ENCODE measurements at regions not wholly inside any gene's neighbourhood (a gene's known extent, or its start where the extent isn't known, plus 50 kb on each side); places are given as distances from the start of the nearest gene placed in this dataset.

DNA sequence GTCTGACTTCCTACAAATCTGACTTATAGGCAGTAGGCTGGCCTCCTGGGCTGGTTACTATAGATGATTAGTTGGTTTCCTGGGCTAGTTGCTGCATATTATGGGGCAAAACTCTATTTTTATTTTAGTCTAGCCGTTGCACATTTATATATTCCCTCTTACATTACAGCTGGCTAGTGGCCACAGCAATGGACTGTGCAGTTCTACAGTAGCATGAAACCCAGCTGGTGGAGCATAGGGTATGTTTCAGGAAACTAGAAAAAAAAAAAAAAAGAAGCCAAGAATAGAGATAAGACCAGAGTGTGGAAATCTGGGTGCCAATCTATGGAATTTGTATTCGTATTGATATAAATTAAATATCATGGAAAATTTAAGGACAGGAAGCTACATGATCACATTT, 304.4 kb upstream of the NBEA start:
- H3K4me3 ChIP-seq (ENCODE audit: low read depth, low read length), result no peak overlapping the region
- TF ChIP-seq, protein P1, sequence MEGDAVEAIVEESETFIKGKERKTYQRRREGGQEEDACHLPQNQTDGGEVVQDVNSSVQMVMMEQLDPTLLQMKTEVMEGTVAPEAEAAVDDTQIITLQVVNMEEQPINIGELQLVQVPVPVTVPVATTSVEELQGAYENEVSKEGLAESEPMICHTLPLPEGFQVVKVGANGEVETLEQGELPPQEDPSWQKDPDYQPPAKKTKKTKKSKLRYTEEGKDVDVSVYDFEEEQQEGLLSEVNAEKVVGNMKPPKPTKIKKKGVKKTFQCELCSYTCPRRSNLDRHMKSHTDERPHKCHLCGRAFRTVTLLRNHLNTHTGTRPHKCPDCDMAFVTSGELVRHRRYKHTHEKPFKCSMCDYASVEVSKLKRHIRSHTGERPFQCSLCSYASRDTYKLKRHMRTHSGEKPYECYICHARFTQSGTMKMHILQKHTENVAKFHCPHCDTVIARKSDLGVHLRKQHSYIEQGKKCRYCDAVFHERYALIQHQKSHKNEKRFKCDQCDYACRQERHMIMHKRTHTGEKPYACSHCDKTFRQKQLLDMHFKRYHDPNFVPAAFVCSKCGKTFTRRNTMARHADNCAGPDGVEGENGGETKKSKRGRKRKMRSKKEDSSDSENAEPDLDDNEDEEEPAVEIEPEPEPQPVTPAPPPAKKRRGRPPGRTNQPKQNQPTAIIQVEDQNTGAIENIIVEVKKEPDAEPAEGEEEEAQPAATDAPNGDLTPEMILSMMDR (IDR thresholded peaks at IDR 0.05; ENCODE audit: low read depth, low read length), result no peak

DNA sequence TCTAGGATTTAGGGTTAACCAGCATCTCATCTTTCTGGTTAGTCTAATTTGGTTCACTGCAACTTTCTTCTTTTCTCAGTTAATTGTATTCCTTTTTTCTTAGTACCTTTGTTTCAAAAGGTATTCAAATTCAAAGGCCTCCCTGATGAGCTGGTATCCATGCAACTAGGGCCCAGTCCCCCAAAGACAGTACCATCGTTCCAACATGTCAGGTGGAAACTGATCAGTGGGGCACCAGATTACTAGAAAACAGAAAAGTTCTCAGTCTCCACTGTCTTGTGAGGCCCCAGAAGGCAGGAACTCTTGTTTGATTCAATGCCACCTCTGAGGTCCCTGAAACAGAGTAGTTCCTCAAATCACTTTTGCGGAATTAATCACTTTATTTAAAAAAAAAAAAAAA, 303.2 kb upstream of the NBEA start:
- no peak overlapping the region for H3K4me3 ChIP-seq (ENCODE audit: low read depth, low read length)
- TF ChIP-seq, protein P1 (IDR thresholded peaks at IDR 0.05; ENCODE audit: low read depth, low read length), result no peak

DNA sequence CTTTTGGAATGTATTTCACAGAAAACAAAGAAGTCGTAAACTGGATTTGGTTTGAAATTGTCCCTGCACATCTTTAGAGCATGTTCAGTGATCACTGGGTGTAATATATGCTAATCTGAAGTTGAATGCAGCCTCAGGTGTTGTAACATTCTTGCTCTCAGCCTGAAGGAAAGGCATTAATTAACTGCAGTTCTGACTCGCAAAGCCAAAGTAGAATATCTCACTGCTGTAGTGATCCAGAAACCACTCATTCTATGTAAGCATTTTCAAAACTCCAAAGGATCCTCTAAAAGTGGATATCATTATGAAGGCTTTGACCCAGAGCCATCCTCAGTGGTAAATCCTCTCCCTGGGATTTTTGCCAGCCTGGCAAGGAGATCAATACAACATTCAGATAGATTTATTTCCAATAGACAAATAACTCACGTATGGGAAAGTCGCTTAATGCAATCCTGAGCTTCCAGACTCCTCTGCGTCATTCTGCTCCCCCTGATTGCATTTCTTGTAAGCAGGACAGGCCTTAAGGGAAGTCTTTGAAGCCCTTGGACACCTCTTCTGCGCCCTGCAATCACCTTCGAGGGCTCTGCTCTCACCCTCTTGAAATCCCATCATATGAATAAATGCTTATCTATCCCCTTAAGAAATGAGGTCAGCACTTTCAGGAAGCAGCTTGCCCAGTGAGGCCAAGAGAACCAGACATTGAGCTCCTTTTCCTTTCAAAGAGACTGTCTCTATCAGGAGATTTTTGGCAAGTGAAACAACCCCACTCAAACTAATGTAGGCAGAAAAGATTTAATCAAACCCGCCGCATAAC, 301.7 kb upstream of the NBEA start:
- no peak overlapping the region for H3K4me3 ChIP-seq (ENCODE audit: low read depth, low read length)
- TF ChIP-seq, protein P1 (IDR thresholded peaks at IDR 0.05; ENCODE audit: low read depth, low read length), result no peak

DNA sequence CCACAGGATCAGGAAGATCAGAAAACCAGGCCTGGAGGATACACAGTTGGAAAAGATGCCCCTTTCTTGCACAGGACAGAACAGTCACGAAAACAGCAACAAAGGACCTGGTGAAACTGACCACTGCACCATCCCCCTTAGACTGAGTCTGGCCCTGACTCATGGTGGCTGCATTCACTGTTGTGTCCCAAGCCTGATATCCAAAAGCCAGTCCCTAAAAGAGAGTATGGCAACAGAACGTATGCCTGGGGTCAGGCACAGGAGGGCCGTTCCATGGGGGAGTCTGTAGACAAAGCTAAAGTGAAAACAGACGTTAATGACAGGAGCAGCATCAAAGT, 301.1 kb upstream of the NBEA start:
- TF ChIP-seq, protein P1 (IDR thresholded peaks at IDR 0.05; ENCODE audit: low read depth, low read length), result no peak
- H3K4me3 ChIP-seq (ENCODE audit: low read depth, low read length), result no peak overlapping the region

DNA sequence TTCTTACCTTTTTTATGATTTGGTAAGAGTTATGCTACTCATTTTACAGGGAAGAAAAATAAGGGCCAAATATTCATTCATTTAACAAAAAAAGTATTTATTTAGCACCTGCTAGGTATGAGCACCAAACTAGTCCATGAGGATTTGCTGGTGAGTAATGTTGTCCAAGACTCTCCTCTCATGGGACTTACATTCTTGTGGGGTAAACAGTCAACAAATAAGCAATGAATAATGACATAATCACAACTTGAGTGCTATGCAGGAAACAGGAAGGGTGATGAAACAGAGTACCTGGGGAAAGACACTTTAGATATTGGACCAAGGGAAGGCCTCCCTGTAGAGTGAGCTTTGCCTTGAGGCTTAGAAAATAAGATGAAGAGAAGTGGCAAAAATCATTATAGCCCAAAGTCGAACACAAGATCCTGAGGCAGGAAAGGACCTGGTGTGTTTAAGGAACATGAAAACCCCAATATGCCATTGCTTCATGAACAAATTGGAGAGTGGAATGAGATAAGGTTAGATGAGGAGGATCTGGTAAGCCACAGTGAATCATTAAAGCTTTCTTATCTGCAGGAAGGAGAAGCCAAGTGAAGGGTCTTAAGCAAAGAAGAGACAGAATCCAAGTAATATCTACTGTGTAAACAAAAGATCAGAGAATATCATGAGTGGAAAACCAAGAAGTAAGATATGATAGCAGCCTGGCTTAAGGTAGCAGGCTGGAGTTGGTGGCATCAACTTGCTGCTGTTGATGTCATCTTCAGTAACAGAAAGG, 294.5 kb upstream of the NBEA start:
- TF ChIP-seq, protein P1 (IDR thresholded peaks at IDR 0.05; ENCODE audit: low read depth, low read length), result no peak
- H3K4me3 ChIP-seq (ENCODE audit: low read depth, low read length), result no peak overlapping the region

DNA sequence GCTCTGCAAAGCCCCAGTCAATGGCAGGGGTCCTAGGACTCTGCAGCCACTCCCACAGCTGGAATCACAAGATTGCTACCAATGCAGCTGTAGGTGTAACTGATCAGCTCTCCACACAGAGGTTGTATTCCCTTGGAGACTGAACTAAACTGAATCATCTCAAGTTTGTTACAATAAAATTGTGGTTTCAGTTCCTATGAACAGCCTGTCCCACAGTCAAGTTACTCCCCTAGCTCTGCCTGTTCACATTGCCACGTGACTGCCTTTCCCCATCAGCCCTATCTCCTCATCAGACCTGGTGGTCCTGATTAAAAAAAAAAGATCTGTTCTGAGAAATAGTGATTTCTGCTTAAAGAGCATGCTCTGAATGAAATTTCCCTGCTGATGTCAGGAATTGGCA, 287.9 kb upstream of the NBEA start:
- TF ChIP-seq, protein P1 (IDR thresholded peaks at IDR 0.05; ENCODE audit: low read depth, low read length), result no peak
- H3K4me3 ChIP-seq (ENCODE audit: low read depth, low read length), result no peak overlapping the region

DNA sequence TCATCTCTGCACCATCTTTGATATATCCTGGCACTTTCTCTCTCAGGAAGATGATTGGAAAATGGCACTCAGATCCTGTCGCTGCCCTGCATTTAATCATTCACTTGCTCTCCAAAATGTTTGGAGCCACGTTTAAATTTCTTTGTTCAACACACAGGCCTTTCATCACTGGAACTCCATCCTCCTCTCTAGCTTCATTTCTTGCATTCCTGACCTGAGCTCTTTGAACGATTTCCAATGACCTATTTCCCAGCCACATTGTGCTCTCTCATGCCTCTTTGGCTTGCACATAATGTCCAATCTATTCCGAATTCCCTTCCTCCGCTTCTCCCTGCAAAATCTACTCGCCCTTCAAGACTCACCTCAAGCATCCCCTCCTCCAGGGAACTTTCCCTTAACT, 287.4 kb upstream of the NBEA start:
- TF ChIP-seq, protein P1 (IDR thresholded peaks at IDR 0.05; ENCODE audit: low read depth, low read length), result no peak
- H3K4me3 ChIP-seq (ENCODE audit: low read depth, low read length), result no peak overlapping the region

All from WI38 (cell line).